ENCODE measurements at regions not wholly inside any gene's neighbourhood (a gene's known extent, or its start where the extent isn't known, plus 50 kb on each side); places are given as distances from the start of the nearest gene placed in this dataset.

GRCh38 chr16:62562121-62562520, 525.9 kb upstream of the CDH8 start:
- no peak for DNase-seq

GRCh38 chr16:62549875-62550274, 513.6 kb upstream of the CDH8 start:
- no peak for DNase-seq

GRCh38 chr16:62548095-62548494, 511.9 kb upstream of the CDH8 start:
- DNase-seq, result no peak

- no peak for DNase-seq
Observed at GRCh38 chr16:62546701-62547100, 510.5 kb upstream of the CDH8 start.

- DNase-seq, result no peak
Observed at GRCh38 chr16:62545039-62545438, 508.8 kb upstream of the CDH8 start.

- no peak for DNase-seq
Observed at GRCh38 chr16:62543516-62543915, 507.3 kb upstream of the CDH8 start.

- no peak for DNase-seq
Observed at GRCh38 chr16:62539657-62540056, 503.4 kb upstream of the CDH8 start.

- DNase-seq, result no peak
Observed at GRCh38 chr16:62530426-62530825, 494.2 kb upstream of the CDH8 start.

GRCh38 chr16:62516001-62516400, 479.8 kb upstream of the CDH8 start:
- no peak for DNase-seq

- DNase-seq, result no peak
Observed at GRCh38 chr16:62503073-62503472, 466.8 kb upstream of the CDH8 start.

- no peak for DNase-seq
Observed at GRCh38 chr16:62478903-62479458, 442.7 kb upstream of the CDH8 start.

- no peak for DNase-seq
Observed at GRCh38 chr16:62477796-62478195, 441.6 kb upstream of the CDH8 start.

- DNase-seq, result no peak
Observed at GRCh38 chr16:62475573-62475972, 439.3 kb upstream of the CDH8 start.

GRCh38 chr16:62462971-62463370, 426.7 kb upstream of the CDH8 start:
- no peak for DNase-seq

GRCh38 chr16:62450291-62450690, 414.1 kb upstream of the CDH8 start:
- no peak for DNase-seq

GRCh38 chr16:62445909-62446308, 409.7 kb upstream of the CDH8 start:
- DNase-seq, result no peak

GRCh38 chr16:62424206-62424605, 388.0 kb upstream of the CDH8 start:
- DNase-seq, result no peak

GRCh38 chr16:62408760-62409159, 372.5 kb upstream of the CDH8 start:
- DNase-seq, result no peak

- no peak for DNase-seq
Observed at GRCh38 chr16:62406387-62406786, 370.1 kb upstream of the CDH8 start.

GRCh38 chr16:62404842-62405611, 368.8 kb upstream of the CDH8 start:
- no peak for DNase-seq

- DNase-seq, result no peak
Observed at GRCh38 chr16:62392698-62393097, 356.5 kb upstream of the CDH8 start.

- DNase-seq, result no peak
Observed at GRCh38 chr16:62391940-62392339, 355.7 kb upstream of the CDH8 start.

- no peak for DNase-seq
Observed at GRCh38 chr16:62391134-62391533, 354.9 kb upstream of the CDH8 start.

- no peak for DNase-seq
Observed at GRCh38 chr16:62390214-62390613, 354.0 kb upstream of the CDH8 start.

- no peak for DNase-seq
Observed at GRCh38 chr16:62386411-62386810, 350.2 kb upstream of the CDH8 start.
